GM12878 (cell line): ENCODE measurements at regions not wholly inside any gene's neighbourhood (a gene's known extent, or its start where the extent isn't known, plus 50 kb on each side); places are given as distances from the start of the nearest gene placed in this dataset.
A peak's percentile ranks its signal among the peaks of the same experiment; 100 is the strongest.

Experiments used
- ATAC-seq: fragments of 200-7000 bp; cut with Tn5 transposase; 3 replicates; pipeline ENCODE4 v1.9.1; 2020; ENCODE audit warnings: mild to moderate bottlenecking, moderate library complexity
- BruUV-seq: library from RNA; stranded (reverse); fragments of 400-500 nt; replicated peaks from 2 replicates; lab custom pipeline; 2021; lab: Mats Ljungman, UMichigan
- CTCF ChIA-PET: fragments of 300-600 bp; sonication (Branson Sonifier 250); formaldehyde crosslinking; extraction: SDS; loops from one replicate; lab custom pipeline; 2021; ENCODE audit warnings: inconsistent platforms; lab: Yijun Ruan, JAX
- POLR2A ChIA-PET: fragments of 350-600 bp; formaldehyde crosslinking; extraction: SDS; loops from one replicate; lab custom pipeline; 2021; ENCODE audit warnings: inconsistent platforms; lab: Charles Lee
- RAD21 ChIA-PET: fragments of 300-600 bp; sonication (Branson Sonifier 250); formaldehyde crosslinking; loops from one replicate; lab custom pipeline; 2023; ENCODE audit warnings: antibody characterized with exemption; ENCODE audit not compliant: unreplicated experiment; lab: Charles Lee
- SMC1A ChIA-PET: fragments of 300-600 bp; sonication (Branson Sonifier 250); formaldehyde crosslinking; loops from one replicate; lab custom pipeline; 2023; ENCODE audit not compliant: unreplicated experiment, uncharacterized antibody; lab: Charles Lee
- DNase-seq: peaks from one replicate; pipeline ENCODE4 v3.0.0-alpha.2; 2011; ENCODE audit warnings: low read depth, low spot score
- FAIRE-seq: peaks from 3 replicates; lab custom pipeline; 2011; peaks lifted over from hg19 to GRCh38; lab: Jason Lieb, UNC
- H2AFZ ChIP-seq: 2 replicates; pipeline ENCODE4 v1.6.0; 2011; ENCODE audit warnings: low read depth, low read length, control low read depth; ENCODE audit not compliant: control insufficient read depth
- H3K27ac ChIP-seq: 2 replicates; pipeline ENCODE4 v1.5.1; 2011; ENCODE audit warnings: control low read depth; ENCODE audit not compliant: control insufficient read depth, insufficient read depth
- H3K27me3 ChIP-seq, 2 experiments: replicated peaks in 1 of 2; 2 replicates each; pipeline versions ENCODE4 v1.6.0 to v1.6.1; 2011; ENCODE audit warnings: low read length in 1 of 2; ENCODE audit not compliant: control insufficient read depth in 2 of 2, insufficient read depth in 2 of 2
- H3K36me3 ChIP-seq, 2 experiments: 2 replicates each; pipeline ENCODE4 v1.5.1; 2011; ENCODE audit warnings: low read length in 1 of 2; ENCODE audit not compliant: control insufficient read depth in 2 of 2, insufficient read depth in 2 of 2
- H3K4me1 ChIP-seq: 2 replicates; pipeline ENCODE4 v1.6.1; 2011; ENCODE audit warnings: mild to moderate bottlenecking, low read length, moderate library complexity, mixed read lengths; ENCODE audit not compliant: control insufficient read depth, insufficient read depth
- H3K4me2 ChIP-seq: 2 replicates; pipeline ENCODE4 v1.6.0; 2011; ENCODE audit warnings: control low read depth; ENCODE audit not compliant: control insufficient read depth, insufficient read depth
- H3K4me3 ChIP-seq: fragments of 200-600 bp; sonication (generic); 2 replicates; pipeline ENCODE4 v1.5.1; 2016
- H3K79me2 ChIP-seq: 2 replicates; pipeline ENCODE4 v1.6.0; 2011; ENCODE audit warnings: low read length; ENCODE audit not compliant: control insufficient read depth, insufficient read depth
- H3K9ac ChIP-seq: 2 replicates; pipeline ENCODE4 v1.8.0; 2011; ENCODE audit warnings: low read length, control low read depth, mixed read lengths; ENCODE audit not compliant: control insufficient read depth, insufficient read depth
- H3K9me3 ChIP-seq: replicated peaks from 3 replicates; pipeline ENCODE4 v1.5.1; 2011; ENCODE audit warnings: mild to moderate bottlenecking, low read length; ENCODE audit not compliant: control insufficient read depth, insufficient read depth
- H4K20me1 ChIP-seq: 2 replicates; pipeline ENCODE4 v1.6.0; 2011; ENCODE audit not compliant: control insufficient read depth, insufficient read depth
- BCL3 ChIP-seq: IDR thresholded peaks from 2 replicates; pipeline ENCODE4 v1.6.1; 2011; ENCODE audit warnings: borderline replicate concordance, low read depth, mild to moderate bottlenecking, moderate library complexity, low read length; ENCODE audit not compliant: insufficient read depth, poor library complexity, severe bottlenecking
- BHLHE40 ChIP-seq, 2 experiments: fragments of 450-650 bp in 1 of 2; IDR thresholded peaks; 2 replicates each; pipeline ENCODE4 v1.6.1; 2011 to 2017; ENCODE audit warnings: low read depth in 2 of 2, borderline replicate concordance in 1 of 2, improper control_type of control experiment in 1 of 2, low read length in 1 of 2, mild to moderate bottlenecking in 1 of 2
- E2F8 ChIP-seq: fragments of 450-650 bp; IDR thresholded peaks from 2 replicates; pipeline ENCODE4 v1.6.1; 2018; ENCODE audit warnings: mild to moderate bottlenecking, low read depth, moderate library complexity; ENCODE audit not compliant: partially characterized antibody
- E4F1 ChIP-seq: fragments of 450-650 bp; IDR thresholded peaks from 2 replicates; pipeline ENCODE4 v1.6.1; 2018; ENCODE audit warnings: borderline replicate concordance, mild to moderate bottlenecking; ENCODE audit not compliant: partially characterized antibody
- ETV6 ChIP-seq, 2 experiments: fragments of 450-650 bp in 1 of 2; IDR thresholded peaks in 1 of 2; conservative IDR thresholded peaks in 1 of 2; 2 replicates each; pipeline ENCODE4 v1.6.1; 2014; ENCODE audit warnings: antibody characterized with exemption in 1 of 2, borderline replicate concordance in 1 of 2, low read depth in 1 of 2, mild to moderate bottlenecking in 1 of 2, moderate library complexity in 1 of 2
- NBN ChIP-seq: fragments of 450-650 bp; IDR thresholded peaks from 2 replicates; pipeline ENCODE4 v1.6.1; 2016
- NR2C2 ChIP-seq: IDR thresholded peaks from 2 replicates; pipeline ENCODE4 v1.6.1; 2011; ENCODE audit warnings: borderline replicate concordance, low read depth; ENCODE audit not compliant: control insufficient read depth, insufficient read length
- PKNOX1 ChIP-seq: fragments of 450-650 bp; IDR thresholded peaks from 2 replicates; pipeline ENCODE4 v1.6.1; 2016; ENCODE audit warnings: mild to moderate bottlenecking
- PML ChIP-seq: IDR thresholded peaks from 2 replicates; pipeline ENCODE4 v1.6.1; 2012; ENCODE audit warnings: low read length, inconsistent platforms
- RELA ChIP-seq: fragments of 450-650 bp; IDR thresholded peaks from 2 replicates; pipeline ENCODE4 v1.8.0; 2014; ENCODE audit warnings: borderline replicate concordance; ENCODE audit not compliant: partially characterized antibody
- SPI1 ChIP-seq: IDR thresholded peaks from 2 replicates; pipeline ENCODE4 v1.6.1; 2011; ENCODE audit warnings: low read depth, mild to moderate bottlenecking, low read length, moderate library complexity, borderline replicate concordance; ENCODE audit not compliant: insufficient read depth
- STAT3 ChIP-seq: IDR thresholded peaks from 2 replicates; pipeline ENCODE4 v1.6.1; 2011; ENCODE audit warnings: low read depth, low read length, improper control_type of control experiment
- ZNF24 ChIP-seq: fragments of 450-650 bp; IDR thresholded peaks from 2 replicates; pipeline ENCODE4 v1.6.1; 2017; ENCODE audit warnings: antibody characterized with exemption, mild to moderate bottlenecking
- WGBS: methylation state at CpG from one replicate; pipeline ENCODE4 v1.1.6; 2016; ENCODE audit warnings: low lambda C conversion rate; ENCODE audit not compliant: insufficient replicate concordance, insufficient coverage; ENCODE audit errors: missing lambda C conversion rate; 5-methylcytosine and 5-hydroxymethylcytosine counted together
- in situ Hi-C: fragments of 300-500 bp; cut with MboI; formaldehyde crosslinking; loops from 9 replicates; pipeline ENCODE4 v1.14.3; 2018; ENCODE audit warnings: mixed read lengths
- intact Hi-C: fragments of 100-400 bp; cut with micrococcal nuclease; formaldehyde crosslinking; loops from one replicate; pipeline ENCODE4 v1.14.2; 2022; ENCODE audit not compliant: unreplicated experiment

DNA sequence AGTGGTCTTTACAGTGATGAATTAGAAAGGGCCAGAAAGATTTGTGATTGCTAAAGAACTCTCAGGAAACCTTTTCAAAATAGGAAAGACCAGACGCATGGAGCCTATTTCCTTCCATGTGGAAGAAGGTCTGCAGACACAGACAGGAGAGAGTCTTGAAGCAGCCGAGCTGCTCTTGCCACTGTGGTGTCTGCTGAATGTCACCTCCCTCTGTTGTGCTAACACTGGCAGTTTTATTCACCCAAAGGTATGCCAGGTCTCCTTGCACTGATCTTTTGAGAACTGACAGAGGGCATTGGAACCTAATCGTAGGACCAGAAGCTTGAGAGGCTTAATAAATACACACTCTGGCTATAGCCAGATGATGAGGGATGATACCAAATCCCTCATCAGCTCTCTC lies 108.7 kb downstream of the SREK1 start (continued):
- TF ChIP-seq BCL3 (no peak), NBN (no peak), RELA (no peak), PML (no peak), PKNOX1 (no peak)

GRCh38 chr5:66255714-66256113 lies 111.6 kb downstream of the SREK1 start:
- no TSS peak for BruUV-seq
- in situ Hi-C loops = no loop called here
- ChIA-PET SMC1A (no interaction called here), POLR2A (no interaction called here), RAD21 (no interaction called here), CTCF (no interaction called here)
- Histone ChIP-seq H3K27me3 (no peaks in the 10 kb centered on the region; a peak in 1 of 4 replicates), H3K9me3 (no peaks in the 10 kb centered on the region; the same call in 2 of the 3 replicates), H3K27ac (no peak overlapping the region), H3K4me3 (no peak overlapping the region), H3K36me3 (no peaks in the 10 kb centered on the region), H4K20me1 (no peaks in the 10 kb centered on the region), H3K4me1 (no peaks in the 10 kb centered on the region), H3K9ac (no peak overlapping the region), H3K79me2 (no peaks in the 10 kb centered on the region), H2AFZ (peak overlapping the region; percentile 29; the same call in 1 of the 2 replicates), H3K4me2 (no peak overlapping the region)
- FAIRE-seq (no peak), ATAC-seq (0 out of 3 replicates have a peak, but pooled peaks have one; percentile 27), DNase-seq (no peak)
- 10% methylated on average over 5 of the region's 5 CpGs for WGBS
- intact Hi-C loops = no loop called here
- TF ChIP-seq ZNF24 = no peak
- no peak for TF ChIP-seq ETV6 (conservative IDR thresholded peaks at IDR 0.05 in 1 of 2, IDR thresholded peaks at IDR 0.05 in 1 of 2; ENCODE audit: borderline replicate concordance in 1 of 2, low read depth in 1 of 2)
- TF ChIP-seq NR2C2 = no peak
- no peak for TF ChIP-seq STAT3
- peak in 1 of 2 experiments; percentile 34; a peak in 1 of 4 replicates for TF ChIP-seq BHLHE40 (IDR thresholded peaks at IDR 0.05; ENCODE audit: borderline replicate concordance in 1 of 2, low read depth in 2 of 2, low read length in 1 of 2)
- peak; percentile 80 for TF ChIP-seq SPI1
- no peak for TF ChIP-seq E2F8
- no peak for TF ChIP-seq E4F1
